ENCODE measurements at regions not wholly inside any gene's neighbourhood (a gene's known extent, or its start where the extent isn't known, plus 50 kb on each side); places are given as distances from the start of the nearest gene placed in this dataset.
"Not testable (repeated sequence)": the region's sequence is repeated elsewhere in the genome, so short reads cannot be mapped to it uniquely, and the experiment has no call there.

DNA sequence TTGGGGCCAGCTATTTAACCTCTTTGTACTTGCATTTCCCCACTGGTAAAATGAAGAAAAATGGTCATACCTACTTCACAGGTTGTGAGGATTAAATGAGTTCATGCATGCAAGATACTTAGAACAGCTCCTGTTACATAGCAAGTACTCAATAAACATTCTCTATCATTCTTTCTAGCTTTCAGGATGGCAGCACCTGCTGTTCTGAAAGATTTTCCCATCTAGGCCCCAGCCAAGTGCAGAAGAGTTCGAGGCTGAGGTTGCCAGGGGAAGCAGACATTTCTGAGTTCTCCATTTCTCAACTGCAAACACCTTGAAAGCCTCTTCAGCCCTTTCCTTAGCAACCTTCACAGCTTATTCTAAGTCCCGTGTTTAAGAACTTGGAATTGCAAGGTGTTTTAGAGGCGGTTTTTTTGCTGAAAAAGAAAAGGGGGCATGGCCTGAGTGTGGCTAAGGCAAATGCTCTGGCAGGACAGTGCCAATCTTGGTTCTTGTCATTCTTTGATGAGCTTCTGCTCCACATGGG is 73.0 kb upstream of the PRMT8 start:
- H3K27ac ChIP-seq: no peak overlapping the region
- H3K9me3 ChIP-seq: no peaks in the 10 kb centered on the region
- peaks cover 7% of the 10 kb centered on the region for H3K27me3 ChIP-seq
- no peak overlapping the region for H3K4me3 ChIP-seq
- TF ChIP-seq, protein P1, sequence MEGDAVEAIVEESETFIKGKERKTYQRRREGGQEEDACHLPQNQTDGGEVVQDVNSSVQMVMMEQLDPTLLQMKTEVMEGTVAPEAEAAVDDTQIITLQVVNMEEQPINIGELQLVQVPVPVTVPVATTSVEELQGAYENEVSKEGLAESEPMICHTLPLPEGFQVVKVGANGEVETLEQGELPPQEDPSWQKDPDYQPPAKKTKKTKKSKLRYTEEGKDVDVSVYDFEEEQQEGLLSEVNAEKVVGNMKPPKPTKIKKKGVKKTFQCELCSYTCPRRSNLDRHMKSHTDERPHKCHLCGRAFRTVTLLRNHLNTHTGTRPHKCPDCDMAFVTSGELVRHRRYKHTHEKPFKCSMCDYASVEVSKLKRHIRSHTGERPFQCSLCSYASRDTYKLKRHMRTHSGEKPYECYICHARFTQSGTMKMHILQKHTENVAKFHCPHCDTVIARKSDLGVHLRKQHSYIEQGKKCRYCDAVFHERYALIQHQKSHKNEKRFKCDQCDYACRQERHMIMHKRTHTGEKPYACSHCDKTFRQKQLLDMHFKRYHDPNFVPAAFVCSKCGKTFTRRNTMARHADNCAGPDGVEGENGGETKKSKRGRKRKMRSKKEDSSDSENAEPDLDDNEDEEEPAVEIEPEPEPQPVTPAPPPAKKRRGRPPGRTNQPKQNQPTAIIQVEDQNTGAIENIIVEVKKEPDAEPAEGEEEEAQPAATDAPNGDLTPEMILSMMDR (IDR thresholded peaks at IDR 0.05): no peak
- no peaks in the 10 kb centered on the region for H3K4me1 ChIP-seq
- DNase-seq (no peak), ATAC-seq (no peak)
- intact Hi-C loops (cut with DNase I): no loop called here
- H3K36me3 ChIP-seq: no peaks in the 10 kb centered on the region

DNA sequence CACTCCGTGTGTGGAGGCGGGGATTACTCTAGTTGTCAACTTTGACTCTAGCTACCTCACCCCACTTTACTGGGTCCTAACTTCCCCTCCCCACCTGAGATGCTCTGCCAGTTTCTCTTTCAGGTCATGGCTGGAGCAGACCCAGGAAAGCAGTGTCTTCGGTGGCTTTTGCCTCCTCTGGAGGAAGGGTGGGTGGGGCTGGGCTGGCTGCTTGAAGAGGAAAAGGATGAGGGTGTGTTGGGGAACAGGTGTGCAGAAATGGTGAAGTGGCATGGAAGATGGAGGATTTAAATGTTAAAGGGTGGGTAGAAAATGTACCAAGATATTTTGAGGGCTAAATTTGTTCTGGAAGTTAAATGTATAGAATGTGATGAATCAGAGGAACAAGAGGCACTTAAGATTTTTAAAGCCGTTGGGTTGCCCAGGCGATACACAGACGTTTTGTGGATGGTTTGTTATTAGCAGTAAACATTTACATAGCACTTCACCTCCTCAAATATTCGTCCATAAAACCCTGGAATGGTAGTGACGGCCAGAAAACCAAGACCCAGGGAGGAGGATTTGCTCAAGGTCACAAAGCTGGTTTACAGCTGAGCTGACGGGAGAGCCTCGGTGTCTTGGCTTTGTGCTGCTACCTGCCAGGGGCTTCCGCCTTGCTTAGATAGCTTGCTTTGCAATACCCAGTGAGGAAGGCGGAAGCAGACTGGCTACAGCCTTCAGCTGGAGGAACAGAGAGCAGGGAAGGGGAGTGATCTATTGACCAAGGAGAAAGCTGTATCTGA is 72.2 kb upstream of the PRMT8 start:
- Histone ChIP-seq H3K9me3 (no peaks in the 10 kb centered on the region), H3K4me1 (no peaks in the 10 kb centered on the region), H3K36me3 (no peaks in the 10 kb centered on the region), H3K27ac (no peak overlapping the region), H3K27me3 (peaks cover 7% of the 10 kb centered on the region), H3K4me3 (no peak overlapping the region)
- peak; percentile 62 for ATAC-seq
- intact Hi-C loops (cut with DNase I): no loop called here
- no peak for DNase-seq
- TF ChIP-seq, protein P1 (IDR thresholded peaks at IDR 0.05): no peak

DNA sequence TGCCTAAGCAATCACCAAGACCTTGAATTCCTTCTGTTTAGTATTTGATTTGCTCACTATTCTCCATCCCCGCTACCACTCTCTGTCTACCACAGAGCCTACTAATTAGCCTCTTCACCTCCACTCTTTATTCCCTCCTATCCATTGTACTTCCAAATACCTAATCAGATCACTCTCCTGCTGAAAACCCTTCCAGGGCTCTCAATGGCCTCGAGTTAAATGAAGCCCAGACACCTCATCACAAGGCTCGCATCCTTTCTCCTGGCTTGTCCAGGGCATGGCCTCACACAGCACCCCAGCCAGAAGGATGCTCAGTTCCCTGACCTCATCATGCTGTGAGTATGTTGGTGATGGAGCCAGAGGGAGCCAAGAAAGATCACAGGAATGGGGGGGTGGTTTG is 71.4 kb upstream of the PRMT8 start:
- TF ChIP-seq, protein P1 (IDR thresholded peaks at IDR 0.05): no peak
- Histone ChIP-seq H3K9me3 (no peaks in the 10 kb centered on the region), H3K36me3 (no peaks in the 10 kb centered on the region), H3K27ac (no peak overlapping the region), H3K27me3 (peaks cover 7% of the 10 kb centered on the region), H3K4me3 (no peak overlapping the region), H3K4me1 (no peaks in the 10 kb centered on the region)
- DNase-seq (no peak), ATAC-seq (no peak)
- intact Hi-C loops (cut with DNase I): no loop called here

DNA sequence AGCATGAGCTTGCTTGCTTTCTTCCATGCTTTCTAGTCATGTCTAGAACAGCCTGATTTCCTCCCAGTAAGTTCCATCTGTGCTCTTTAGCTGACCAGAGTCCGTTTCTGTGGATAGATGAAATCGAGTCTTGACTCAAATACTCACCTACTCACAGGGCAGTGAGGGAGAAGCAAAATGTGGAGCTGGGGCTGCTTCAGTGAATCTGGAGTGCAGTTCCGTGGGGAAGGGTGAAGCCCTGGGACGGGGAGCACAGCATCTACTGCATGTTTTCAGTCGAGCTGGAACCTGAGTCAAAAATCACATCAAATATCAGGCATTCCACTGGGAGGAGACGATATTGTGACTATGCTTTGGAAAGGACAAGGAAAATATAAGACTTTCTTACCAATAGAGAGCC is 70.3 kb upstream of the PRMT8 start:
- Histone ChIP-seq H3K4me1 (no peaks in the 10 kb centered on the region), H3K36me3 (no peaks in the 10 kb centered on the region), H3K4me3 (no peak overlapping the region), H3K27me3 (peaks cover 7% of the 10 kb centered on the region), H3K27ac (no peak overlapping the region), H3K9me3 (no peaks in the 10 kb centered on the region)
- DNase-seq (no peak), ATAC-seq (no peak)
- intact Hi-C loops (cut with DNase I): no loop called here
- TF ChIP-seq, protein P1 (IDR thresholded peaks at IDR 0.05): no peak

DNA sequence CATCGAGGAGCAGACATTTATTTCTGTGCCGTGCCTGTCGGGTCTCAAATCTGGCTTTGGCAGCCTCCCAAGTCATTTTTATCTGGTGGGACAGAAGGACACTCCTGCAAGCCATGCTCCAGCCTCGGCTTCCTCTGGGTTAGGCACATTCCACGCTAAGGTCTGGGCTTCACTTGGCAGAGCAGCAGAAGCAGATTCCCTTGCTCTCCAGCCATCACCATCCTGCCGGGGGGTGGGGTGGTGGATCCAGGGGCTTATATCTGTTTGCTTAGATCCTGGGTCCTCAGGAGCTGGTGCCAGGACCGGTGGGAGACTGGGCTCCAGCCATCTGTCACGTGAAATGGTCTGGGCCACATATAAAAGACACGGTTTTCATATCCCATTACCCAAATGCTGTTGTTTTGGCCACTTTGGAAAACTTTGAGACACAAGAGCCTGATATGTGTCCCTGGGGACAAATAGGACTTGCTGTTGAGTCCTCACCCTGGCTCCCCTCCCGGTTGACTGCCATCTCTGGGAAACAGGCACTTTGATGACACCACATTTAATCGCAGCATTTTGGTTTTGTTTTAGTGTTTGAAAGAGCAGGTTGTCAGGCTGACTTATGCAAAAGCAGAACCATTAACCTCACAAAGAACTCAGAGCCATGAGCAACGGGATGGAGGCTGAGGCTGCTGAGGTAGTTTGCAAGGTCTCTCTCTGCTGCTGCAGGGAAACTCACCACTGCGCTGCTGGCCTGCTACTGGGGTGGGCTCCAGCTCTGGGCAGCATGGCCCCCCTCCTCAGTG is 69.6 kb upstream of the PRMT8 start:
- DNase-seq (no peak), ATAC-seq (no peak)
- no peak overlapping the region for H3K27ac ChIP-seq
- H3K27me3 ChIP-seq: peaks cover 7% of the 10 kb centered on the region
- no peaks in the 10 kb centered on the region for H3K9me3 ChIP-seq
- intact Hi-C loops (cut with DNase I): no loop called here
- H3K4me1 ChIP-seq: no peaks in the 10 kb centered on the region
- TF ChIP-seq, protein P1 (IDR thresholded peaks at IDR 0.05): no peak
- no peak overlapping the region for H3K4me3 ChIP-seq
- no peaks in the 10 kb centered on the region for H3K36me3 ChIP-seq

DNA sequence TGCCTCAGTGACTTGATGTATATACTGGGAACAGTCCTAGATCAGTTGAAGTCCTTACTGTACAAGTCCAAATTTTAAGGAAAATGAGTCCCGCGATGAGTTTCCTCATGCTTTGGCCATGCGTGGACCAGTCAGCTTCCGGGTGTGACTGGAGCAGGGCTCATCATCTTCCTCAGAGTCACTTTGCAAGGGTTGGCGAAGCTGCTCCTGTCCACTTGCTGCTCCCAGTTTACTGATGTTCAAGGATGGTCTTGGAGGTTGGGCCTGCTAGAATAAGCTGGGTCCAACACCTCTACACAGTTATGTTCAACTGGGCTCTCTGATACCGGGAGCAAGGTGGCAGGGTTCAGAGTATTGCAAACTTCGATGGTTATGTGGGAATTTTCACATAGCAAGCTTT is 66.2 kb upstream of the PRMT8 start:
- H3K27ac ChIP-seq; H3K9me3 ChIP-seq; DNase-seq; ATAC-seq; H3K4me1 ChIP-seq; H3K4me3 ChIP-seq; H3K27me3 ChIP-seq; H3K36me3 ChIP-seq; intact Hi-C loops (cut with DNase I): not testable (repeated sequence)

All from upper lobe of right lung (tissue), 1 donor.